Testis (tissue), 2 donors: ENCODE measurements at regions not wholly inside any gene's neighbourhood (a gene's known extent, or its start where the extent isn't known, plus 50 kb on each side); places are given as distances from the start of the nearest gene placed in this dataset.

Experiments
- POLR2A ChIP-seq: fragments of 450-650 bp; IDR thresholded peaks from one replicate; pipeline ENCODE4 v1.6.1; 2017; ENCODE audit warnings: antibody characterized with exemption, mild to moderate bottlenecking, moderate library complexity
- TF ChIP-seq, protein P1 (sequence below), 3 experiments: fragments of 450-650 bp in 2 of 3; fragments of 200-600 bp in 1 of 3; sonication (generic) in 1 of 3; IDR thresholded peaks; one replicate each; pipeline ENCODE4 v1.5.1; 2016 to 2019; ENCODE audit warnings: antibody characterized with exemption in 3 of 3, mild to moderate bottlenecking in 2 of 3, moderate library complexity in 1 of 3

DNA sequence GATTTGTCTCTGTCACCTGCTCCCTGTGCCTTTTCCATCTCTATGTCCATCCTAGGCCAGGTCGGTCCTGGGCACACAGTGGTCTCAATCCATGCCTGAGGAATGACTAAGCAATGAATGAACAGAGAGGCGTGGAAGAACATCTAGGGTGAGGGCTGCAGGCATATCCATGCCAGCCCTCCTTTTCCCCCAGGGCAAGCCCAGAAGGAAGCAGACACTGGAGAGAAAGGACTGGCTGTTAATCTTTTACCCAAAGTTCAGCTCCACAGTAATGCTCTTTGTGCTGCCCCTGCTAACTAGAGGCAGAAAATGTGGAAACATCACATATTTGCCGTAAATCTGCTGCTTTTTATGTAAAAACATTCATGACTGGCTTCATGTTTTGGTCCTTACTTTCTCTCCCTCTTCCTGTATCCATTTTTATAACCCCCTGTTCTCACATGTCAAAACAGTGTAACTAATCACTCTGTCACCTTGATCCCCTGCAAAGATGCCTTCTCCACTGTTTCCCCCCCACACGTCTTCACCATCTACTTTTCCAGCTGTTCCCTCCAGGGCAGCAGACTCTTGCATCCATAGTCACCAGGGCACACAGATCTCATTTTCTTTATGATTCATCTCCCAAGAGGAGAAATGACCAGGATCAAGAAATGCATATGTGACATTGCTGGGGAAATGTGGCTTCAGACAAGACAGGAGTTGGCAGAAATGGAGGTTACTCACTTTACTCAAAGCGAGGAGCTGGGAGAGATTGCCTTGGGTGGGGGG lies 166.4 kb upstream of the PROX1 start:
- TF ChIP-seq, protein P1, sequence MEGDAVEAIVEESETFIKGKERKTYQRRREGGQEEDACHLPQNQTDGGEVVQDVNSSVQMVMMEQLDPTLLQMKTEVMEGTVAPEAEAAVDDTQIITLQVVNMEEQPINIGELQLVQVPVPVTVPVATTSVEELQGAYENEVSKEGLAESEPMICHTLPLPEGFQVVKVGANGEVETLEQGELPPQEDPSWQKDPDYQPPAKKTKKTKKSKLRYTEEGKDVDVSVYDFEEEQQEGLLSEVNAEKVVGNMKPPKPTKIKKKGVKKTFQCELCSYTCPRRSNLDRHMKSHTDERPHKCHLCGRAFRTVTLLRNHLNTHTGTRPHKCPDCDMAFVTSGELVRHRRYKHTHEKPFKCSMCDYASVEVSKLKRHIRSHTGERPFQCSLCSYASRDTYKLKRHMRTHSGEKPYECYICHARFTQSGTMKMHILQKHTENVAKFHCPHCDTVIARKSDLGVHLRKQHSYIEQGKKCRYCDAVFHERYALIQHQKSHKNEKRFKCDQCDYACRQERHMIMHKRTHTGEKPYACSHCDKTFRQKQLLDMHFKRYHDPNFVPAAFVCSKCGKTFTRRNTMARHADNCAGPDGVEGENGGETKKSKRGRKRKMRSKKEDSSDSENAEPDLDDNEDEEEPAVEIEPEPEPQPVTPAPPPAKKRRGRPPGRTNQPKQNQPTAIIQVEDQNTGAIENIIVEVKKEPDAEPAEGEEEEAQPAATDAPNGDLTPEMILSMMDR (IDR thresholded peaks at IDR 0.05) = no peak
- no peak for TF ChIP-seq POLR2A
